SK-N-MC (cell line): ENCODE measurements at regions not wholly inside any gene's neighbourhood (a gene's known extent, or its start where the extent isn't known, plus 50 kb on each side); places are given as distances from the start of the nearest gene placed in this dataset.

Experiments used
- DNase-seq: peaks from one replicate; pipeline ENCODE4 v3.0.0-alpha.2; 2011; ENCODE audit warnings: low read depth, low spot score
- H3K27ac ChIP-seq: fragments of 200-600 bp; sonication (generic); 2 replicates; pipeline ENCODE4 v1.5.1; 2016; ENCODE audit warnings: mixed run types
- H3K36me3 ChIP-seq: fragments of 200-600 bp; sonication (generic); 2 replicates; pipeline ENCODE4 v1.6.1; 2017; ENCODE audit warnings: antibody characterized with exemption, low read length, mixed read lengths; ENCODE audit not compliant: insufficient read depth
- H3K4me3 ChIP-seq: fragments of 200-600 bp; sonication (generic); 2 replicates; pipeline ENCODE4 v1.5.1; 2016
- H3K9ac ChIP-seq: fragments of 200-600 bp; sonication (generic); 2 replicates; pipeline ENCODE4 v1.8.0; 2017; ENCODE audit warnings: mixed run types, mixed read lengths; ENCODE audit not compliant: insufficient read length
- H3K9me3 ChIP-seq: fragments of 200-600 bp; sonication (generic); 2 replicates; pipeline ENCODE4 v1.6.1; 2017; ENCODE audit warnings: low read depth, mild to moderate bottlenecking, antibody characterized with exemption, low read length, moderate library complexity, mixed read lengths
- EZH2 ChIP-seq: fragments of 200-600 bp; sonication (generic); IDR thresholded peaks from one replicate; pipeline ENCODE4 v1.6.1; 2017; ENCODE audit warnings: antibody characterized with exemption
- FOXP2 ChIP-seq: optimal IDR thresholded peaks from 2 replicates; pipeline ENCODE3; 2011; ENCODE audit warnings: mild to moderate bottlenecking, moderate library complexity; ENCODE audit not compliant: insufficient read depth; ENCODE audit errors: extremely low read length, control extremely low read depth
- POLR2AphosphoS5 ChIP-seq: IDR thresholded peaks from 2 replicates; pipeline ENCODE4 v1.6.1; 2012; ENCODE audit warnings: mild to moderate bottlenecking, low read depth, low read length, borderline replicate concordance

DNA sequence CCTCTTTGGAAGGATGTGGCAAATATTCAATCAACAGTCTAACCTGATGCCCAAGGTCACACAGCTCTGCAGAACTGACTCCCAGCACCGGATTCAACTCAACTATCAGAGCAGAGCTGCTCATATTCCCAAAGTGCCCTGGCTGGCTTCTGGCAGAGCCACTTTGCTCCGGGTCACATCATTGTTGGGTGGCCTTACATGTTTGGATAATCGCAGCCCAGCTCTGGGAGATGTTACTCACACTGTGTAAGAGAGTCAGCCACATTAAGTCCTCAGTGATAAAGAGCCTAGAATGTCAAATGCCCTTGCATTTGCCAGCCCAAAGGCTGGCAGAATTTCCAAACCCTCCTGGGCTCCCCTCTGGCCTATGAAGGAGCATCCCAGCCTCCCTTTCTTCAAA is 79.8 kb upstream of the PDE1C start:
- TF ChIP-seq POLR2AphosphoS5 (no peak), FOXP2 (no peak), EZH2 (no peak)
- no peak overlapping the region for H3K9ac ChIP-seq
- H3K27ac ChIP-seq = no peak overlapping the region
- no peaks in the 10 kb centered on the region for H3K9me3 ChIP-seq
- H3K36me3 ChIP-seq = no peaks in the 10 kb centered on the region
- no peak overlapping the region for H3K4me3 ChIP-seq
- no peak for DNase-seq

DNA sequence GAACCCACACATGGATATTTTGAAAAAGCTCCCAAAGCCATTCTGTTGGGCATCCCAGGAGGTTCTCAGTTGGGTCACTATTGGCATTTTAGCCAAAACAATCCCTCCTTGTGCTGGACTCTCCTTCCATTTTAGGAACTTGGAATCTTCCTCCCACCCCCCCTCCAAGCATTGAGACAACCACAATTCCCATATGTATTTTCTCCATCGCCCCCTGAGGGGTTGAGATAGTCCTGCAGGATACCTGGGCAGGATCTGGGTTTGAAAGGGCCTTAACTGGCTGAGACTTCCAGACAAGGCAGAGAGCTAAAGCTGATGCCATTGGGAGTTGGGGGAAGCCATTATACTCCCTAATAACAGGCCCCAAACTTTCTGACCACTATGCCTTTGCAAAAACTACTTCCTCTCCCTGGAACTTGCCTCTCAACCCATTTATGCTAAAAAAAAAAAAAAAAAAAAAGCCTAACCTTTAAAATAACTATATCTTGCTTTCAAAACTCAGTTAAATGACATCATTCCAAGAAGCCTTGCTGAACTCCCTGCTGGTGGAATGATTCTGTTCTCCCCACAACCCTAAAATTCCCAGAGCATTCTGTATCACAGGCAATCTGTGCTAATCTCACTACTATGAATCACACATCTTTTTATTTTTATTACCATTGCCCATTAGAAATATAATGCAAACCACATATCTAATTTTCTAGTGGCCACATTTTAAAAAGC is 77.5 kb upstream of the PDE1C start:
- Histone ChIP-seq H3K9ac (no peak overlapping the region), H3K9me3 (no peaks in the 10 kb centered on the region), H3K4me3 (no peak overlapping the region), H3K36me3 (no peaks in the 10 kb centered on the region), H3K27ac (no peak overlapping the region)
- TF ChIP-seq FOXP2 (no peak), POLR2AphosphoS5 (no peak), EZH2 (no peak)
- DNase-seq = no peak

DNA sequence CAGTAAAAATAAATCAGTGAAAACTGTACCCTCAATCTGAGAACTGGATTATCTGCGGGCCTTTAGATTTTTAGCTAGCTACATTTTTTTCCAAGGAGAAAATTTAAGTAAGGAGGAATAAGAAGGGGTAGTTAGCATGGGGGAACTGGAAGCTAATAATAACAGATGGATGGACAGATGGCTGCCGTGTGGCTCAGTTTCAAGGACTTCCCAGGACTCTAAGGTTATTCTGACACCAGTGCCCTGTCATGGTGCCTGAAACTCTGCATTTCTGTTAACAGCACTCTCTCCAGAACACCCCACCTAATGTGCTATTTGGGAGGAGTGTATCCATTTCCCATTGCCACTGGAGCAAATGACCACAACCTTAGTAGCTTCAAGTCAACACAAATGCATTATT is 75.7 kb upstream of the PDE1C start:
- Histone ChIP-seq H3K4me3 (no peak overlapping the region), H3K36me3 (no peaks in the 10 kb centered on the region), H3K9ac (no peak overlapping the region), H3K9me3 (no peaks in the 10 kb centered on the region), H3K27ac (no peak overlapping the region)
- TF ChIP-seq EZH2 (no peak), POLR2AphosphoS5 (no peak), FOXP2 (no peak)
- no peak for DNase-seq

DNA sequence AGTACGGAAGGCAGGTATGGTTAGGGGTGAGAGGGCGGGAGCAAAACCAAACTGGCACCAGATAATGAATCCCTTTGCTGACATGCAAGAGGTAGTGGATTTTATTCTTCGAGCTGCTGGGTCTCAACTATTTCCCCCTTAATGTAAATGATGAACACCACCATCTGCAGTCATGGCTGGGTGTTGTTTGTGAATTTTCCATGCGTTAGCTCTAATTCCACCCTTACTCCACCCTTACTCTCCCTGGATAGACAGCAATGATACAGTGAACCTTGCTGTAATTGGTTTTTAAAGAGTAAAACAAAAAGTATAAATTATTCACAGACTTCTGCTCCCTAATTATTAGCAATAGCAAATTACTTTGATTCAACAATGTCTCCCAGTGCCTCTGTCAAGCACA is 74.5 kb upstream of the PDE1C start:
- TF ChIP-seq POLR2AphosphoS5 (no peak), FOXP2 (no peak), EZH2 (no peak)
- no peaks in the 10 kb centered on the region for H3K36me3 ChIP-seq
- H3K4me3 ChIP-seq = no peak overlapping the region
- DNase-seq = no peak
- H3K27ac ChIP-seq = no peak overlapping the region
- no peaks in the 10 kb centered on the region for H3K9me3 ChIP-seq
- no peak overlapping the region for H3K9ac ChIP-seq

DNA sequence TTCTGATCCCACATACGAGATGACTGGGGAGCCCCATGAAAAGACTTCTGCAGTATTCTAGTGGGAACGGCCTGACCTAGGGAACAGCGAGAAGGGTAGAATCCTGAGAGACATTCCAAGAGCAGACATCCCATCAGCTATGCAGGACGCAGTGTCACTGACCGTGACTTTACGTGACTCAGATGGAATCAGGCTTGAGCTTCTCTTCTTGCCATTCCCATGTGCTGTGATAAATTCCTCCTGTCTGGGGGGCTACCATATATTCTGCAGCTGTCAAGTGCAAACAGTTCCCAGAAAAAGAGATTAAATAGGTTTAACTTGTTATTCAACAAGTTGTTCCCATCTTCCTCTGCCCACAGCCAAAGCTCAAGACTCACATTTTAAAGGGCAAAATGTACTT is 73.1 kb upstream of the PDE1C start:
- Histone ChIP-seq H3K36me3 (no peaks in the 10 kb centered on the region), H3K27ac (no peak overlapping the region), H3K9me3 (no peaks in the 10 kb centered on the region), H3K4me3 (no peak overlapping the region), H3K9ac (no peak overlapping the region)
- DNase-seq = no peak
- TF ChIP-seq EZH2 (no peak), FOXP2 (no peak), POLR2AphosphoS5 (no peak)

- Histone ChIP-seq H3K36me3 (no peaks in the 10 kb centered on the region), H3K27ac (no peak overlapping the region), H3K4me3 (no peak overlapping the region), H3K9ac (no peak overlapping the region), H3K9me3 (no peaks in the 10 kb centered on the region)
- no peak for TF ChIP-seq POLR2AphosphoS5
- TF ChIP-seq EZH2 = no peak
- no peak for DNase-seq
Observed at GRCh38 chr7:32142649-32143048, 72.4 kb upstream of the PDE1C start.

- H3K36me3 ChIP-seq = no peaks in the 10 kb centered on the region
- TF ChIP-seq EZH2 = no peak
- no peak for TF ChIP-seq FOXP2
- TF ChIP-seq POLR2AphosphoS5 = no peak
- no peaks in the 10 kb centered on the region for H3K9me3 ChIP-seq
- no peak overlapping the region for H3K4me3 ChIP-seq
- no peak overlapping the region for H3K27ac ChIP-seq
- DNase-seq = no peak
- no peak overlapping the region for H3K9ac ChIP-seq
Observed at GRCh38 chr7:32140210-32140939, 70.2 kb upstream of the PDE1C start.

DNA sequence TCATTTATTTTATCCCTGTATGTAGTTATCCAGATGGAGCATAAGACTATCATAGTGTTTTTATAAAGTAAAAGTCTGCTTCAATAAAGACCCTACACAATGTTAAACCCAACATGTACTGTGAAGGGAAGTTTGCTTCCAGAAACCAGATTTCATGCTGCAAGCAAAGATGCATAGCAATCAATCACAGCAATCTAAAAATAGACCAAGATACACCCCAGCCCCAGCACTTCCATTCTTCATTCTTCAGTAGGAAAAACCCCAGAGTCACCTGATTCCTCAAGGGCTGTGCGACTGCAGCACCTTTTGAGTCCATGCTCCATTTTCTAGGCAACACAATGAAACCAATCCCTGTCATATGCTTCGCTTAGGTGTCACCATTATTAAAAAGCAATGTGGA is 66.9 kb upstream of the PDE1C start:
- Histone ChIP-seq H3K4me3 (no peak overlapping the region), H3K36me3 (no peaks in the 10 kb centered on the region), H3K9ac (no peak overlapping the region), H3K27ac (no peak overlapping the region), H3K9me3 (no peaks in the 10 kb centered on the region)
- no peak for TF ChIP-seq POLR2AphosphoS5
- TF ChIP-seq EZH2 = no peak
- TF ChIP-seq FOXP2 = no peak
- DNase-seq = no peak
